Ishikawa (cell line): ENCODE measurements at regions not wholly inside any gene's neighbourhood (a gene's known extent, or its start where the extent isn't known, plus 50 kb on each side); places are given as distances from the start of the nearest gene placed in this dataset.

Experiments used
- CEBPB ChIP-seq: IDR thresholded peaks from 2 replicates; pipeline ENCODE4 v1.6.1; 2012
- CREB1 ChIP-seq: IDR thresholded peaks from 2 replicates; pipeline ENCODE4 v1.6.1; 2012; ENCODE audit warnings: low read depth
- EGR1 ChIP-seq: IDR thresholded peaks from 2 replicates; pipeline ENCODE4 v1.6.1; 2012
- EP300 ChIP-seq: IDR thresholded peaks from 2 replicates; pipeline ENCODE4 v1.6.1; 2012; ENCODE audit warnings: borderline replicate concordance
- FOXM1 ChIP-seq: IDR thresholded peaks from 2 replicates; pipeline ENCODE4 v1.6.1; 2012; ENCODE audit warnings: low read depth, borderline replicate concordance
- MAX ChIP-seq: IDR thresholded peaks from 2 replicates; pipeline ENCODE4 v1.6.1; 2012
- NFIC ChIP-seq: IDR thresholded peaks from 2 replicates; pipeline ENCODE4 v1.6.1; 2012
- RAD21 ChIP-seq: IDR thresholded peaks from 2 replicates; pipeline ENCODE4 v1.6.1; 2012; ENCODE audit warnings: low read depth
- REST ChIP-seq: IDR thresholded peaks from 2 replicates; pipeline ENCODE4 v1.6.1; 2012; ENCODE audit warnings: low read depth, mild to moderate bottlenecking
- TAF1 ChIP-seq: IDR thresholded peaks from 2 replicates; pipeline ENCODE4 v1.6.1; 2012; ENCODE audit warnings: low read depth, mild to moderate bottlenecking
- TCF12 ChIP-seq: IDR thresholded peaks from 2 replicates; pipeline ENCODE4 v1.6.1; 2012; ENCODE audit warnings: low read depth
- TEAD4 ChIP-seq: IDR thresholded peaks from 2 replicates; pipeline ENCODE4 v1.6.1; 2012
- USF1 ChIP-seq: IDR thresholded peaks from 2 replicates; pipeline ENCODE4 v1.6.1; 2012
- YY1 ChIP-seq: IDR thresholded peaks from 2 replicates; pipeline ENCODE4 v1.6.1; 2012; ENCODE audit warnings: low read depth
- ZBTB7A ChIP-seq: IDR thresholded peaks from 2 replicates; pipeline ENCODE4 v1.6.1; 2012; ENCODE audit warnings: low read depth

GRCh38 chr5:110109667-110110066, 419.9 kb downstream of the MAN2A1 start:
- TF ChIP-seq USF1 (no peak), FOXM1 (no peak), MAX (no peak), REST (no peak), EGR1 (no peak), YY1 (no peak), TCF12 (no peak), RAD21 (no peak), CREB1 (no peak)

- TF ChIP-seq RAD21 (no peak), NFIC (no peak), MAX (no peak), YY1 (no peak), EP300 (no peak), ZBTB7A (no peak), FOXM1 (no peak), CEBPB (no peak), TAF1 (no peak), REST (no peak), CREB1 (no peak), EGR1 (no peak), USF1 (no peak), TCF12 (no peak), TEAD4 (no peak)
Observed at GRCh38 chr5:110112348-110112747, 422.6 kb downstream of the MAN2A1 start.

- no peak for TF ChIP-seq TCF12
- TF ChIP-seq CEBPB = no peak
- TF ChIP-seq USF1 = no peak
- no peak for TF ChIP-seq YY1
- TF ChIP-seq TEAD4 = no peak
- TF ChIP-seq MAX = no peak
- no peak for TF ChIP-seq NFIC
- no peak for TF ChIP-seq EGR1
- TF ChIP-seq EP300 = no peak
- no peak for TF ChIP-seq CREB1
- no peak for TF ChIP-seq TAF1
- no peak for TF ChIP-seq FOXM1
- no peak for TF ChIP-seq REST
- no peak for TF ChIP-seq RAD21
- no peak for TF ChIP-seq ZBTB7A
Observed at GRCh38 chr5:110115503-110115902, 425.8 kb downstream of the MAN2A1 start.

- TF ChIP-seq YY1 (no peak), FOXM1 (no peak), TCF12 (no peak), MAX (no peak), TAF1 (no peak), NFIC (no peak), EP300 (no peak), EGR1 (no peak), USF1 (no peak), TEAD4 (no peak), CEBPB (no peak), RAD21 (no peak), ZBTB7A (no peak)
Observed at GRCh38 chr5:110116539-110116938, 426.8 kb downstream of the MAN2A1 start.
